SHP77 treated with DMSO at 0.1 percent for 48 hours (cell line): ENCODE measurements at regions not wholly inside any gene's neighbourhood (a gene's known extent, or its start where the extent isn't known, plus 50 kb on each side); places are given as distances from the start of the nearest gene placed in this dataset.

Source experiments
- DNase-seq: peaks from one replicate; lab custom pipeline; 2025; lab: John Stamatoyannopoulos, UW

GRCh38 chr9:2923766-2924379 lies 80.0 kb upstream of the PUM3 start:
- no peak for DNase-seq

- DNase-seq, result no peak
Observed at GRCh38 chr9:2919347-2919746, 75.5 kb upstream of the PUM3 start.

GRCh38 chr9:2916382-2916985 lies 72.6 kb upstream of the PUM3 start:
- no peak for DNase-seq

- no peak for DNase-seq
Observed at GRCh38 chr9:2913026-2913425, 69.1 kb upstream of the PUM3 start.

- no peak for DNase-seq
Observed at GRCh38 chr9:2907411-2907810, 63.5 kb upstream of the PUM3 start.

- DNase-seq, result no peak
Observed at GRCh38 chr9:2904242-2904930, 60.5 kb upstream of the PUM3 start.
